Thoracic aorta (tissue), 2 donors: ENCODE measurements at regions not wholly inside any gene's neighbourhood (a gene's known extent, or its start where the extent isn't known, plus 50 kb on each side); places are given as distances from the start of the nearest gene placed in this dataset.
A peak's percentile ranks its signal among the peaks of the same experiment; 100 is the strongest.

Experiments
- ATAC-seq: fragments of 150-250 bp; one replicate; pipeline ENCODE4 v1.8.0; 2017; ENCODE audit warnings: low read depth; ENCODE audit not compliant: insufficient number of reproducible peaks, low FRiP score
- DNase-seq: peaks from one replicate; pipeline ENCODE4 v3.0.0-alpha.2; 2020; ENCODE audit warnings: low spot score
- H3K27ac ChIP-seq, 2 donors: fragments of 200-600 bp; sonication (generic); 1 replicate in 1 of 2; 2 replicates in 1 of 2; pipeline ENCODE4 v1.5.1; 2016; ENCODE audit warnings: mild to moderate bottlenecking in 2 of 2, moderate library complexity in 2 of 2
- H3K27me3 ChIP-seq: fragments of 200-600 bp; sonication (generic); replicated peaks from 2 replicates; pipeline ENCODE4 v1.6.0; 2016; ENCODE audit warnings: mild to moderate bottlenecking; ENCODE audit not compliant: insufficient read depth
- H3K36me3 ChIP-seq: fragments of 200-600 bp; sonication (generic); one replicate; pipeline ENCODE4 v1.5.1; 2016
- H3K4me1 ChIP-seq, 2 donors: fragments of 200-600 bp; sonication (generic); 1 replicate in 1 of 2; 2 replicates in 1 of 2; pipeline versions ENCODE4 v1.5.1 to v1.6.0; 2016; ENCODE audit warnings: low read depth in 2 of 2, mild to moderate bottlenecking in 1 of 2; ENCODE audit not compliant: control insufficient read depth in 1 of 2
- H3K4me3 ChIP-seq: fragments of 200-600 bp; sonication (generic); 2 replicates; pipeline ENCODE4 v1.5.1; 2016; ENCODE audit warnings: mild to moderate bottlenecking
- H3K9me3 ChIP-seq: fragments of 200-600 bp; sonication (generic); 2 replicates; pipeline ENCODE4 v1.5.1; 2016
- TF ChIP-seq, protein P1 (sequence below): fragments of 200-600 bp; sonication (generic); IDR thresholded peaks from one replicate; pipeline ENCODE4 v1.5.1; 2019; ENCODE audit warnings: antibody characterized with exemption

DNA sequence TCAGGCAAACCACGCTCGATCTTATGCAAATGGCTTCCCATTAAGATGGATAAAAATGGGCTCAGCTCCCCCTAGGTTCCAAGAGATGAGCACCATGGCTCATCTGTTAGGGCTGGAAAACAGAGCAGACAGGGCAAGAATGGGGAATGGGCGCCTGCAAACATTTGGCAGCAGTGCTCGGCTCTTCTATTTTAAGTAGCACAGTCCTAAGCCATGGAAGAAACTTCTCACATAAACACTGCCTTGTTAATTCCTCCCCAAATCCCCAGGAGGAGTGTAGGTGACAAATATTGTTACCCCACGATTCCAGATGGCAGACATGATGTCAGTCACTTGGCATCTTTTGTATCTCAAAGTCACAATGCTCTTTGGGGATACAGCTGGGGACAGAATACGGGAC lies 221.8 kb downstream of the ICE1 start:
- Histone ChIP-seq H3K9me3 (no peaks in the 10 kb centered on the region), H3K27me3 (no peaks in the 10 kb centered on the region), H3K36me3 (no peaks in the 10 kb centered on the region), H3K27ac (peak overlapping the region in 1 of 2 donors; percentile 14), H3K4me1 (peaks cover 7 to 25% of the 10 kb centered on the region in 2 donors), H3K4me3 (no peak overlapping the region)
- DNase-seq (no peak), ATAC-seq (no peak)
- TF ChIP-seq, protein P1, sequence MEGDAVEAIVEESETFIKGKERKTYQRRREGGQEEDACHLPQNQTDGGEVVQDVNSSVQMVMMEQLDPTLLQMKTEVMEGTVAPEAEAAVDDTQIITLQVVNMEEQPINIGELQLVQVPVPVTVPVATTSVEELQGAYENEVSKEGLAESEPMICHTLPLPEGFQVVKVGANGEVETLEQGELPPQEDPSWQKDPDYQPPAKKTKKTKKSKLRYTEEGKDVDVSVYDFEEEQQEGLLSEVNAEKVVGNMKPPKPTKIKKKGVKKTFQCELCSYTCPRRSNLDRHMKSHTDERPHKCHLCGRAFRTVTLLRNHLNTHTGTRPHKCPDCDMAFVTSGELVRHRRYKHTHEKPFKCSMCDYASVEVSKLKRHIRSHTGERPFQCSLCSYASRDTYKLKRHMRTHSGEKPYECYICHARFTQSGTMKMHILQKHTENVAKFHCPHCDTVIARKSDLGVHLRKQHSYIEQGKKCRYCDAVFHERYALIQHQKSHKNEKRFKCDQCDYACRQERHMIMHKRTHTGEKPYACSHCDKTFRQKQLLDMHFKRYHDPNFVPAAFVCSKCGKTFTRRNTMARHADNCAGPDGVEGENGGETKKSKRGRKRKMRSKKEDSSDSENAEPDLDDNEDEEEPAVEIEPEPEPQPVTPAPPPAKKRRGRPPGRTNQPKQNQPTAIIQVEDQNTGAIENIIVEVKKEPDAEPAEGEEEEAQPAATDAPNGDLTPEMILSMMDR = no peak

DNA sequence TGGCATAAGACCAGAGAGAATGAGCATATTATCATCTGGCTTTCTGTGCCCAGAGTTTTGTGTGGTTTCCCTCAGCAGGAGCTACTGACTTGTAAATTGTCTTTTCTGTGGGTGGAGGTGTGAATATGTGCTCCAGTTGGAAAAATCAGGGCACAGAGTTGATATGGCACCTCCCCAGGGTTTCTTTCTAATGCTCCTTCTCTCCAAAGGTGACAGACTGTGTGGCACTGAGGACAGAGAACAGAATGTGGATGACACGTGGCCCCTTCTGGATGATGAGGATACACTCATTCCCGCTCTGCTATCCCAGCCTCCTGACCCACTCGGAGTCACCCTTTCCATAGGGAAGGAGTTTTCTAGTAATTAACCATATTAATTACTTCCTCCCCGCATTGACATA lies 221.0 kb downstream of the ICE1 start:
- TF ChIP-seq, protein P1 = no peak
- no peaks in the 10 kb centered on the region for H3K27me3 ChIP-seq
- H3K4me1 ChIP-seq = peaks cover 7 to 30% of the 10 kb centered on the region in 2 donors
- H3K9me3 ChIP-seq = no peaks in the 10 kb centered on the region
- DNase-seq (no peak), ATAC-seq (no peak)
- no peak overlapping the region for H3K4me3 ChIP-seq
- no peaks in the 10 kb centered on the region for H3K36me3 ChIP-seq
- H3K27ac ChIP-seq = no peak overlapping the region

DNA sequence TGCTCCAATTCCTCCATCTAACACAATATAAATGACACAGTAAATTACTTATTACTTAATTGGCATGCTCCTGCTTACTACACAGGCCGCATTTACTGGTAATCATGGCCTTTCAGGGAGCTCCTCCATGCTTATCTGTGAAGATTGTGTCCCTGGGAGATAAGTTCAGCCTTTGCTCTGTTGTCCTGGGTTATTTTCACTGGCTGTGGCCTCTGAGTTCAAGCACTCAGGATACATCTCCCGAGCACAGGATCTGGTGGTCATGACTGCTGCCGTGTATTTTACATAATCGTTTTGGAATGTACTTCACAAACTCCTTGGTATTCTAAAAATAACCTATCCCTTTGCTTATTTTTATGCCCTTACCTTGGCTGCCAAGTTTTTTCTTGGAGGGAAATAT lies 215.7 kb downstream of the ICE1 start:
- peaks cover 12 to 28% of the 10 kb centered on the region in 2 donors for H3K4me1 ChIP-seq
- TF ChIP-seq, protein P1 = no peak
- H3K27ac ChIP-seq = peak overlapping the region; percentile 70 to 89
- H3K4me3 ChIP-seq = peak overlapping the region; percentile 18
- no peaks in the 10 kb centered on the region for H3K9me3 ChIP-seq
- no peak for DNase-seq
- ATAC-seq = peak; percentile 71
- H3K36me3 ChIP-seq = no peaks in the 10 kb centered on the region
- H3K27me3 ChIP-seq = no peaks in the 10 kb centered on the region

DNA sequence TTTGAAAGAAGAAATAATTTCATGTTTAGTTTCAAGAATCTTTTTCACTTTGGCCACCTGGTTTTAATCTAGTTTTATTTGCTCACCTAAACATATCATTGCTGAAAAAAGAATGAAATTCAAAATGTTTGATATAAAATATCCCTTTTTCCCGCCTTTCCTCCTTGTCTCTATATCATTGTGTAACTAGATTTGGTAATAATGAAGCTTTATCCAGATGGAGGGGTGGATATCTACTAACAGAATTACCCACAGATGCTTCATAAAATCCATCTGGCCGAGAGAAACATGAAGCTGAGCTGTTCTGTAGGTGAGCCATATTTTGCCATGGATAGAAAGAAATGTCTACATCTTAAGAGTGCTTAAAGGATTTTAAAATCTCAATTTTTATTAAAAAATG lies 214.7 kb downstream of the ICE1 start:
- no peaks in the 10 kb centered on the region for H3K9me3 ChIP-seq
- no peak for DNase-seq
- ATAC-seq = no peak
- peak overlapping the region in 1 of 2 donors; percentile 89 for H3K27ac ChIP-seq
- H3K27me3 ChIP-seq = no peaks in the 10 kb centered on the region
- peaks cover 12 to 28% of the 10 kb centered on the region in 2 donors for H3K4me1 ChIP-seq
- H3K36me3 ChIP-seq = no peaks in the 10 kb centered on the region
- TF ChIP-seq, protein P1 = no peak
- no peak overlapping the region for H3K4me3 ChIP-seq

DNA sequence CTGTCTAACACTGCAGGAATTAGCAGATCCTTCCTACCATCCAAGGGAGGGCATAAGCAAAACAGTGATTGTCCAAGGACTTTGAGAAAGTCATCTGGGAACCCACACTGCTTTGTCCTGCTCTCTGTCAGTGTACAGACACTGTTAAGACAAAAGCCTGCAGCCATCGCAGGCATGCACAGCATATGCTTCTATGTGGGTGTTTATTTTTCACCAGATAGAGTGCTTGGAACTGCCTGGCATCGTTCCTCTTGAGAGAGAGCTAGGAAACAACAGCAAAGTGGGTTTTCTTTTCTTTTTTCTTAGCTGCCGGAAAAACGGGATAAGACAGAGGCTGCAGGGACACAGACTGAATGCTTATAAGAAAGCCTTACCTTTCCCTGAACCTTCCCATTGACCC lies 212.3 kb downstream of the ICE1 start:
- no peak for DNase-seq
- no peak for ATAC-seq
- H3K27ac ChIP-seq = no peak overlapping the region

More for the DNA sequence above, 212.3 kb downstream of the ICE1 start:
- TF ChIP-seq, protein P1 = no peak
- Histone ChIP-seq H3K4me3 (no peak overlapping the region), H3K36me3 (no peaks in the 10 kb centered on the region), H3K27me3 (no peaks in the 10 kb centered on the region), H3K9me3 (no peaks in the 10 kb centered on the region), H3K4me1 (peaks cover 9 to 24% of the 10 kb centered on the region in 2 donors)
